ENCODE measurements at regions not wholly inside any gene's neighbourhood (a gene's known extent, or its start where the extent isn't known, plus 50 kb on each side); places are given as distances from the start of the nearest gene placed in this dataset.

- Histone ChIP-seq H4K20me1 (ENCODE audit: insufficient read depth) (no peaks in the 10 kb centered on the region), H3K9me3 (no peaks in the 10 kb centered on the region), H3K4me2 (no peak overlapping the region), H3K36me3 (replicated peaks in 1 of 2; ENCODE audit: control insufficient read depth in 1 of 2, insufficient read depth in 2 of 2, low read length in 1 of 2) (no peaks in the 10 kb centered on the region), H3K79me2 (ENCODE audit: insufficient read depth) (no peaks in the 10 kb centered on the region), H3K27me3 (ENCODE audit: insufficient read depth) (no peaks in the 10 kb centered on the region), H3F3A (replicated peaks; ENCODE audit: insufficient read depth) (no peaks in the 10 kb centered on the region), H3K27ac (ENCODE audit: low read depth in 2 of 2, low read length in 1 of 2) (no peak overlapping the region), H3K4me3 (ENCODE audit: low read depth in 2 of 2, low read length in 1 of 2) (no peak overlapping the region), H2AFZ (ENCODE audit: low read depth) (no peak overlapping the region), H3K9ac (no peak overlapping the region), H3K9me2 (no peaks in the 10 kb centered on the region), H3K4me1 (ENCODE audit: control insufficient read depth in 1 of 2, insufficient read depth in 2 of 2, low read depth in 1 of 2, low read length in 1 of 2) (no peaks in the 10 kb centered on the region)
- no peak for DNase-seq
- CTCF ChIA-PET = no interaction called here
- POLR2A ChIA-PET = no interaction called here
- TF ChIP-seq TCF12 (IDR thresholded peaks at IDR 0.05) = no peak
- no peak for TF ChIP-seq ELF1 (IDR thresholded peaks at IDR 0.05)
- TF ChIP-seq EZH2phosphoT487 (IDR thresholded peaks at IDR 0.05; ENCODE audit: borderline replicate concordance, low read depth) = no peak
- WGBS (ENCODE audit: low lambda C conversion rate) = 57% methylated on average over 3 of the region's 3 CpGs
Measured at GRCh38 chr6:82484001-82484400, 120.4 kb downstream of the TPBG start.

- no peak for TF ChIP-seq IRF3 (IDR thresholded peaks at IDR 0.05; ENCODE audit: low read depth, low read length)
- TF ChIP-seq NRF1 (IDR thresholded peaks at IDR 0.05; ENCODE audit: low read depth, low read length) = no peak
- no peak for TF ChIP-seq GABPA (IDR thresholded peaks at IDR 0.05; ENCODE audit: low read depth)
- TF ChIP-seq SMC3 (IDR thresholded peaks at IDR 0.05; ENCODE audit: low read depth, low read length) = no peak
- TF ChIP-seq USF1 (IDR thresholded peaks at IDR 0.05; ENCODE audit: borderline replicate concordance, low read depth) = no peak
- TF ChIP-seq RFX5 (IDR thresholded peaks at IDR 0.05; ENCODE audit: low read length) = no peak
- TF ChIP-seq GATA2 (CRISPR knock-in tag; IDR thresholded peaks at IDR 0.05) = no peak
- TF ChIP-seq EP300 (IDR thresholded peaks at IDR 0.05; ENCODE audit: borderline replicate concordance in 1 of 2, low read depth in 1 of 2, low read length in 1 of 2) = no peak
- TF ChIP-seq FOXM1 (IDR thresholded peaks at IDR 0.05; ENCODE audit: low read depth) = no peak
- TF ChIP-seq MAX (IDR thresholded peaks at IDR 0.05; ENCODE audit: low read depth) = no peak
- TF ChIP-seq PBX3 (IDR thresholded peaks at IDR 0.05) = no peak
- no peak for TF ChIP-seq EZH2phosphoT487 (IDR thresholded peaks at IDR 0.05; ENCODE audit: borderline replicate concordance, low read depth)
- no peak for TF ChIP-seq CHD2 (IDR thresholded peaks at IDR 0.05; ENCODE audit: low read length, partially characterized antibody)
- no peak for TF ChIP-seq ELF1 (IDR thresholded peaks at IDR 0.05)
- no peak for TF ChIP-seq YY1 (IDR thresholded peaks at IDR 0.05; ENCODE audit: low read depth)
- no peak for DNase-seq
- H2AFZ ChIP-seq (ENCODE audit: low read depth) = no peak overlapping the region
- H3K9me3 ChIP-seq = no peaks in the 10 kb centered on the region
- H3K27me3 ChIP-seq (ENCODE audit: insufficient read depth) = no peaks in the 10 kb centered on the region
- no peaks in the 10 kb centered on the region for H3F3A ChIP-seq (replicated peaks; ENCODE audit: insufficient read depth)
- no peak overlapping the region for H3K27ac ChIP-seq (ENCODE audit: low read depth in 2 of 2, low read length in 1 of 2)
- no peaks in the 10 kb centered on the region for H3K79me2 ChIP-seq (ENCODE audit: insufficient read depth)
- CTCF ChIA-PET = no interaction called here
- no peak overlapping the region for H3K4me3 ChIP-seq (ENCODE audit: low read depth in 2 of 2, low read length in 1 of 2)
- POLR2A ChIA-PET = no interaction called here
- H3K36me3 ChIP-seq (replicated peaks in 1 of 2; ENCODE audit: control insufficient read depth in 1 of 2, insufficient read depth in 2 of 2, low read length in 1 of 2) = no peaks in the 10 kb centered on the region
- WGBS (ENCODE audit: low lambda C conversion rate) = 57% methylated on average over 7 of the region's 9 CpGs
- H3K9ac ChIP-seq = no peak overlapping the region
- H4K20me1 ChIP-seq (ENCODE audit: insufficient read depth) = no peaks in the 10 kb centered on the region
- H3K9me2 ChIP-seq = no peaks in the 10 kb centered on the region
- H3K4me2 ChIP-seq = no peak overlapping the region
- no peaks in the 10 kb centered on the region for H3K4me1 ChIP-seq (ENCODE audit: control insufficient read depth in 1 of 2, insufficient read depth in 2 of 2, low read depth in 1 of 2, low read length in 1 of 2)
Measured at GRCh38 chr6:82484737-82485626, 121.4 kb downstream of the TPBG start.

Measured in SK-N-SH (cell line).